Limb (tissue), 2 donors: ENCODE measurements at regions not wholly inside any gene's neighbourhood (a gene's known extent, or its start where the extent isn't known, plus 50 kb on each side); places are given as distances from the start of the nearest gene placed in this dataset.

Experiments used
- DNase-seq, 2 donors: peaks; one replicate each; pipeline ENCODE4 v3.0.0-alpha.2; 2016; ENCODE audit errors: extremely low spot score in 2 of 2

- no peak for DNase-seq
These were observed 217.3 kb upstream of the PREP start for GRCh38 chr6:105619971-105620741.

- DNase-seq, result no peak
These were observed 215.4 kb upstream of the PREP start for GRCh38 chr6:105618247-105618646.

GRCh38 chr6:105616521-105616920 lies 213.6 kb upstream of the PREP start:
- no peak for DNase-seq

- DNase-seq, result no peak
These were observed 208.7 kb upstream of the PREP start for GRCh38 chr6:105611606-105612005.

GRCh38 chr6:105609375-105609991 lies 206.6 kb upstream of the PREP start:
- peak in 1 of 2 donors; percentile 32 for DNase-seq

GRCh38 chr6:105608711-105609374 lies 206.0 kb upstream of the PREP start:
- no peak for DNase-seq

- no peak for DNase-seq
These were observed 205.0 kb upstream of the PREP start for GRCh38 chr6:105607636-105608621.

GRCh38 chr6:105606831-105607463 lies 204.1 kb upstream of the PREP start:
- DNase-seq, result no peak

GRCh38 chr6:105604587-105604884 lies 201.7 kb upstream of the PREP start:
- no peak for DNase-seq

- DNase-seq, result peak in 1 of 2 donors; percentile 67
These were observed 201.1 kb upstream of the PREP start for GRCh38 chr6:105603788-105604586.

GRCh38 chr6:105601541-105602236 lies 198.8 kb upstream of the PREP start:
- DNase-seq, result peak in 1 of 2 donors; percentile 85

GRCh38 chr6:105600336-105601260 lies 197.7 kb upstream of the PREP start:
- no peak for DNase-seq

- no peak for DNase-seq
These were observed 195.4 kb upstream of the PREP start for GRCh38 chr6:105598264-105598663.

- DNase-seq, result no peak
These were observed 193.4 kb upstream of the PREP start for GRCh38 chr6:105596284-105596755.

- no peak for DNase-seq
These were observed 192.9 kb upstream of the PREP start for GRCh38 chr6:105595829-105596228.

GRCh38 chr6:105594821-105595220 lies 191.9 kb upstream of the PREP start:
- no peak for DNase-seq

GRCh38 chr6:105593805-105594671 lies 191.2 kb upstream of the PREP start:
- no peak for DNase-seq
